WTC11 (cell line): ENCODE measurements at regions not wholly inside any gene's neighbourhood (a gene's known extent, or its start where the extent isn't known, plus 50 kb on each side); places are given as distances from the start of the nearest gene placed in this dataset.

Source experiments
- ATF2 ChIP-seq: sonication (generic); formaldehyde crosslinking; IDR thresholded peaks from 2 replicates; pipeline ENCODE4 v1.8.1; 2022; ENCODE audit warnings: low read depth, missing genetic modification reagents, borderline replicate concordance
- ATF3 ChIP-seq: sonication (generic); formaldehyde crosslinking; conservative IDR thresholded peaks from 2 replicates; pipeline ENCODE4 v1.8.1; 2022; ENCODE audit warnings: mild to moderate bottlenecking, missing genetic modification reagents
- CTCF ChIP-seq: fragments of 200-600 bp; IDR thresholded peaks from 2 replicates; pipeline ENCODE4 v1.8.0; 2022; ENCODE audit warnings: antibody characterized with exemption
- GABPB1 ChIP-seq: sonication (generic); formaldehyde crosslinking; IDR thresholded peaks from 2 replicates; pipeline ENCODE4 v1.8.1; 2023; ENCODE audit warnings: mild to moderate bottlenecking, missing genetic modification reagents
- NFATC4 ChIP-seq: fragments of 250-450 bp; sonication (Bioruptor Pico); IDR thresholded peaks from 2 replicates; pipeline ENCODE4 v1.9.0; 2021; ENCODE audit warnings: mild to moderate bottlenecking
- STAT6 ChIP-seq: sonication (generic); formaldehyde crosslinking; conservative IDR thresholded peaks from 2 replicates; pipeline ENCODE4 v1.8.1; 2023; ENCODE audit warnings: mild to moderate bottlenecking, low read depth, missing genetic modification reagents, moderate library complexity
- USF1 ChIP-seq: sonication (generic); formaldehyde crosslinking; IDR thresholded peaks from 2 replicates; pipeline ENCODE4 v1.8.0; 2022; ENCODE audit warnings: mild to moderate bottlenecking, missing genetic modification reagents
- ZNF121 ChIP-seq: sonication (generic); formaldehyde crosslinking; IDR thresholded peaks from 2 replicates; pipeline ENCODE4 v1.8.0; 2023; ENCODE audit warnings: missing genetic modification reagents
- ZNF138 ChIP-seq: sonication (generic); formaldehyde crosslinking; conservative IDR thresholded peaks from 2 replicates; pipeline ENCODE4 v1.8.1; 2022; ENCODE audit warnings: mild to moderate bottlenecking, moderate library complexity, missing genetic modification reagents
- ZNF232 ChIP-seq: sonication (generic); formaldehyde crosslinking; IDR thresholded peaks from 2 replicates; pipeline ENCODE4 v1.8.0; 2022; ENCODE audit warnings: mild to moderate bottlenecking, missing genetic modification reagents
- ZNF281 ChIP-seq: sonication (generic); formaldehyde crosslinking; IDR thresholded peaks from 2 replicates; pipeline ENCODE4 v1.8.0; 2023; ENCODE audit warnings: mild to moderate bottlenecking, missing genetic modification reagents
- ZNF396 ChIP-seq: fragments of 250-450 bp; sonication (Bioruptor Pico); IDR thresholded peaks from 2 replicates; pipeline ENCODE4 v1.8.0; 2021; ENCODE audit warnings: mild to moderate bottlenecking, moderate library complexity, borderline replicate concordance
- ZNF512 ChIP-seq: sonication (generic); formaldehyde crosslinking; IDR thresholded peaks from 2 replicates; pipeline ENCODE4 v1.8.1; 2022; ENCODE audit warnings: missing genetic modification reagents, borderline replicate concordance
- ZSCAN18 ChIP-seq: fragments of 250-450 bp; sonication (Bioruptor Pico); IDR thresholded peaks from 2 replicates; pipeline ENCODE4 v2.1.2; 2022; ENCODE audit warnings: mild to moderate bottlenecking, moderate library complexity

- no peak for TF ChIP-seq ZNF396 (CRISPR knock-in tag)
- no peak for TF ChIP-seq CTCF
- no peak for TF ChIP-seq ZNF138 (CRISPR knock-in tag)
- TF ChIP-seq ATF2, result no peak
- TF ChIP-seq NFATC4 (CRISPR knock-in tag), result no peak
- TF ChIP-seq USF1 (CRISPR knock-in tag), result no peak
- TF ChIP-seq STAT6 (CRISPR knock-in tag), result no peak
- no peak for TF ChIP-seq ZSCAN18 (CRISPR knock-in tag)
- no peak for TF ChIP-seq ZNF121 (CRISPR knock-in tag)
- no peak for TF ChIP-seq ATF3 (CRISPR knock-in tag)
- TF ChIP-seq ZNF281 (CRISPR knock-in tag), result no peak
- TF ChIP-seq ZNF232 (CRISPR knock-in tag), result no peak
- no peak for TF ChIP-seq ZNF512 (CRISPR knock-in tag)
- no peak for TF ChIP-seq GABPB1 (CRISPR knock-in tag)
Measured at GRCh38 chr18:78527984-78528383, 451.6 kb upstream of the SALL3 start.
